ENCODE measurements at regions not wholly inside any gene's neighbourhood (a gene's known extent, or its start where the extent isn't known, plus 50 kb on each side); places are given as distances from the start of the nearest gene placed in this dataset.

GRCh38 chr19:29263305-29264135 is 50.6 kb upstream of the UQCRFS1 start:
- DNase-seq = peak in 4 of 14 donors; percentile 19 to 29 (median 23)

DNA sequence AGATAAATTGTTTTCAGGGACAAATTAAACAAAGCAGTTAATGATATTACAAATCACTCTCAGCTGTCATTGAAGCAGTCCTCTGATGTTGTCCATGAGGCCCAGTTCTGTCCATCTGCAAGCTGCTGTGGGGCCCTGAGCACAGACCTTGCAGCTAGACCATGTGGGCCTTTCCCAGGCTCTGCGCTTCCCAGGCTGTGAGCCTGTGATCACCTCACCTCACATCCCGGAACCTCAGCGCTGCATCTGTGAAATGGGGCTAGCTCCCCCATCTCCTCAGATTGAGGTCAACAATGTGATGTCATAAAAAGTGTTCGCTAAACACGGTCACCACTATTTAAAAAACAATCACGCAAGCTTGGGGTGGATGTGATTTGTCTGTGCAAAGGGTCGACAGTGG is 51.9 kb upstream of the UQCRFS1 start:
- no peak for DNase-seq

DNA sequence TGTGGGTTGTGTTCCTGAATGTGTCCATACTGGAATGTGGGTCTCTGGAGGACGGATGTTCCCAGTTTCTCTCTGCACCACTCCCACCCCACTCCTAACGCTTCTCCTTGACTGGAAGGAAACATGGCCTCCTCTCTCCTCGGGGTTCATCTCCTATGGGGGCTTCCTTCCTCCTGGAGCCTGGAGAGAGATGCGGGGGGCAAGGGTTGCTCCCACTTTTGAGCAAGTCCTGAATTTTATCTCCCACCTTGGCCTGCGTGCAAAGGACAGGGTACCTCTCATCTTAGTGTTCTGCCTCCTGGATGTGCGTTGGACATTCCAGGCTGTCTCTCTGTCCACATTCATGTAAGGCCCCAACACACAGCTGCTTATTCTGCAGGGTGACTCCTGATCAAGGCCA is 52.5 kb upstream of the UQCRFS1 start:
- DNase-seq = no peak

GRCh38 chr19:29266001-29266400 is 53.0 kb upstream of the UQCRFS1 start:
- DNase-seq = no peak

- DNase-seq = no peak
These were observed 53.7 kb upstream of the UQCRFS1 start for GRCh38 chr19:29266603-29267002.

DNA sequence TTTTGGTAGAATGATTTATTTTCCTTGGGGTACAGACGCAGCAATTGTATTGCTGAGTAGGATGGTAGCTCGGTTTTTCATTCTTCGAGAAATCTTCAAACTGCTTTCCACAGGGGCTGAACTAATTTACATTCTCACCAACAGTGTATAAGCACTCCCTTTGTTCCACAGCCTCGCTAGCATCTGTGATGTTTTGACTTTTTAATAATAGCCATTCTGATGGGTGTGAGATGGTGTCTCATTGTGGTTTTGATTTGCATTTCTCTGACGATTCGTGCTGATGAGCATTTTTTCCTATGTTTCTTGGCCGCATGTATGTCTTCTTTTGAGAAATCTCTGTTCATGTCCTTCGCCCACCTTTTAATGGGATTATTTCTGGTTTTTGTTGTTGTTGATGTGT is 54.8 kb upstream of the UQCRFS1 start:
- no peak for DNase-seq

- no peak for DNase-seq
These were observed 55.2 kb upstream of the UQCRFS1 start for GRCh38 chr19:29268103-29268502.

GRCh38 chr19:29268721-29269393 is 55.9 kb upstream of the UQCRFS1 start:
- DNase-seq = no peak

GRCh38 chr19:29269641-29270040 is 56.7 kb upstream of the UQCRFS1 start:
- DNase-seq = no peak

GRCh38 chr19:29271341-29271740 is 58.4 kb upstream of the UQCRFS1 start:
- DNase-seq = no peak

DNA sequence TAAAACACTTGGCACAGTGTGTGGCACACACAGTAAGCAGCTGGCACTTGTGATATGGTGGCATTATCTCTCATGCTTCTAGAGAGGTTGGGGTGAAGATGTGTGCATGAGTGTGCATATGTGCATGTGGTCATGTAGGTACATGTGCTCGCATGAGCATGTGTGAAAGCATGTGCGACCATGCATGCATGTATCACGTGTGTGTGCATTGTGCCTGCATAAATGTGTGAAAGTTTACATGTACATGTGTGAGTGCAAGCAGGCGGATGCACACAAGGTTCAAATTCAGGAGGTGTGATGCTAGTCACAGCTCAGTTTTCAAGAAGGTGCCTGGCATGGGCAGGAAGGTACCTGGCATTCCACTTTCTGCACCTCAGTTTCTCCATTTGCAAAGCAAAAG is 59.0 kb upstream of the UQCRFS1 start:
- DNase-seq = no peak

- no peak for DNase-seq
These were observed 60.2 kb upstream of the UQCRFS1 start for GRCh38 chr19:29273000-29273640.

DNA sequence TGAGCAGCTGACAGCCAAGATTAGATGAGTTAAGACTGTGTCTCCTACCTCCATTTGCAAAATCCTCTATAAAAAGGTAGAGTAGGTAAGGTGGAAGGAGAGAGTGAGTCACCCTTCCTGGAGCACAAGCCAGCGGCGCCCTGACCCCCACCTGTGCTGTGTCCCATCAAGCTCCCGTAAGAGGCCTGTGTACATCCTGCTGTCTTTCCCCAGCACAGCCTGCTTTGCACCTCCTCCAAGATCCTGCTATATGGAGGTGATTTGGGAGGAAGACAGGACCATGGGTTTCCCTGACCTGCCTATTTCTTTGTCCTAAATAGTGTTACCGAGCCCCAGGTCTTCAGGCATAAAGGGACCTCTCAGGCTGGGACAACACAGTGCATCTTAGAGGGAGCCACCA is 62.3 kb upstream of the UQCRFS1 start:
- DNase-seq = no peak

GRCh38 chr19:29277102-29277501 is 64.2 kb upstream of the UQCRFS1 start:
- no peak for DNase-seq

DNA sequence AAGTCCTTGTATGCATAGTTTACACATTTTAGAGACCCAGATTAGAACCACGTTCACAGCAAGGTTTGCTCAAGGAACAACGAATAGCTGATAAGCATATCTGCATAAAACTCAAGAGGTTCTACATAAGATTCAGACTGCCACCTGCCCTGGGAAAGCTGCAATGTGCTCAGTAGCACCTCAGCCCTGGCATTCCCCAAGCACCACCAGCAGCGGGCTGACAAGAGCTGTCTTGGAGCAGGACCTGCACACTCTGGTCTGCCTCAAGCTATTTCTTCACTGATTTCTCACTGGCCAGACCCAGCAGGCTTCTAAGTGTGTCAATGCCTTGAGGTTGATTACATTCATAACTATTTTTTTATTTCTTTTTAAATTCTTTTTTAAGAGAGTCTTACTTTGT is 65.8 kb upstream of the UQCRFS1 start:
- no peak for DNase-seq

DNA sequence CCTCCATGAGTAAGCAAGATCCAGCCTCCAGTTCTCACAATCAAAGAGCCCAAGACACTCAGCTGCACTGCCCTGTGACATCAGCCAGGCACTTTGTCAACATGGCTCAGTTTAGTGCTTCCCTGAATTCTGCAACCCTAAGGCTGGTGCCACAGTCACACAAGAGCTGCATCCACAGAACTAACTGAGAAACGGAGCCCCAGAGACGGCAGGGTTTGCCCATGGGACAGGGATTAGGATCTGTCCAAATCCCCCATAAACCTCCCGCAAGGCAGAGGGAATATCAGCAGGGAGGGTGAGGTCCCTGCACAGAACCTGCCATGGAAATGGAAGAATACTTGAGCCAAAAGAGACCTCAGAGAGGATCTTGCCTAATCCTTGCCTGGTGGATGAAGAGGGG is 70.4 kb upstream of the UQCRFS1 start:
- no peak for DNase-seq

DNA sequence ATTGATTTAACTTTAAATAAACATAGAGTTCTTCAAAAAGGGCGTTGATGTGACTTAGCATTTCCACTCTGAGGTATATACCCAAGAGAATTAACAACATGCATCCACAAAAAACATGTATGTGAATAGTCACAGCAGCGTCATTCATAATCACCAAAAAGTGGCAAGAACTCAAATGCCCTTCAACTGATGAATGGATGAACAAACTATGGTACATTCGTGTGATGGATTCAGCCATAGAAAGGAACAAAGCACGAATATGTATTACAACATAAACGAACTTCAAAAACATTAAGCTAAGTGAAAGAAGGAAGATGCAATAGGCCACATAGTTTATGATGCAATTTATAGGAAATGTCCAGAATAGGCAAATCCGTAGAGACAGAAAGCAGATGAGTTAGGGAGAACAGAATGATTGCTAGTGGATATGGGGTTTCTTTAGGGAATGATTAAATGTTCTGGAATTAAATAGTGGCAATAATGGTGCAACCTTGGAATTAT is 72.3 kb upstream of the UQCRFS1 start:
- no peak for DNase-seq

DNA sequence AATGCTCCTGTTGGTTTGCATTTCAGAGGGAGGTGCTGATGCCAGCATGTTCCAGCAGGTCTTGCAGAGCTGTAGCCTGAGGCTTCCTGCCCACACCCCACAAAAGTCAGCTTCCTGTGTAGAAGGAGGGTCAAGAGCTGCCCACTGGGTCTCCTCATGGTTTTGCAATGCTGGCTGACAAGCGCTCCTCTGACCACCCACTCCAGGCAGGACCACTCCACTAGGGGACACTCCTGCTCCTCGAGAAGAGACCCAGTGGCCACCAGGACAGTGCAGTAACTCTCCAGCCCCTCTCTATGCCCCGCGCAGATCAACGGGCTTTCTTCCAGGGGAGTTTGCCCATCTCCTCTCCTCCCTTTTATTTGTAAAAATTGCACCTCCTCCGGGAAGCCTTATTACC is 72.9 kb upstream of the UQCRFS1 start:
- DNase-seq = peak in 5 of 14 donors; percentile 1 to 49 (median 23)

- DNase-seq = peak in 1 of 14 donors; percentile 6
These were observed 74.1 kb upstream of the UQCRFS1 start for GRCh38 chr19:29287061-29287460.

GRCh38 chr19:29288256-29288655 is 75.3 kb upstream of the UQCRFS1 start:
- DNase-seq = no peak

GRCh38 chr19:29289020-29289419 is 76.1 kb upstream of the UQCRFS1 start:
- no peak for DNase-seq

GRCh38 chr19:29290853-29291252 is 77.9 kb upstream of the UQCRFS1 start:
- DNase-seq = no peak

GRCh38 chr19:29292153-29292552 is 79.2 kb upstream of the UQCRFS1 start:
- DNase-seq = no peak

Data from C1 segment of cervical spinal cord (tissue), 14 donors.